Uterus (tissue), 3 donors: ENCODE measurements at regions not wholly inside any gene's neighbourhood (a gene's known extent, or its start where the extent isn't known, plus 50 kb on each side); places are given as distances from the start of the nearest gene placed in this dataset.

Experiments
- DNase-seq, 2 donors: peaks; one replicate each; pipeline ENCODE4 v3.0.0-alpha.2; 2019 to 2020
- H3K27ac ChIP-seq, 2 donors: fragments of 200-600 bp; sonication (generic); 1 replicate in 1 of 2; 2 replicates in 1 of 2; pipeline ENCODE4 v1.5.1; 2016 to 2018
- H3K27me3 ChIP-seq, 2 donors: fragments of 200-600 bp; sonication (generic); one replicate each; pipeline ENCODE4 v1.5.1; 2018 to 2019; ENCODE audit warnings: control low read depth in 1 of 2
- H3K36me3 ChIP-seq, 2 donors: fragments of 200-600 bp; sonication (generic); one replicate each; pipeline ENCODE4 v1.5.1; 2019; ENCODE audit warnings: control low read depth in 1 of 2
- H3K4me1 ChIP-seq, 2 donors: fragments of 200-600 bp; sonication (generic); one replicate each; pipeline ENCODE4 v1.5.1; 2018 to 2019; ENCODE audit warnings: control low read depth in 1 of 2
- H3K4me3 ChIP-seq, 2 donors: fragments of 200-600 bp; sonication (generic); 1 replicate in 1 of 2; 2 replicates in 1 of 2; pipeline ENCODE4 v1.5.1; 2018 to 2019; ENCODE audit warnings: mild to moderate bottlenecking in 1 of 2
- H3K9me3 ChIP-seq, 2 donors: fragments of 200-600 bp; sonication (generic); one replicate each; pipeline ENCODE4 v1.5.1; 2019; ENCODE audit warnings: control low read depth in 1 of 2
- POLR2A ChIP-seq, 2 donors: fragments of 450-650 bp; IDR thresholded peaks; one replicate each; pipeline ENCODE4 v1.6.1; 2016; ENCODE audit warnings: antibody characterized with exemption in 2 of 2, mild to moderate bottlenecking in 1 of 2, moderate library complexity in 1 of 2
- intact Hi-C: fragments of 100-400 bp; cut with DNase I; formaldehyde crosslinking; loops from one replicate; pipeline ENCODE4 v1.15.1; 2023; ENCODE audit warnings: low total_unique reads
- TF ChIP-seq, protein P1 (sequence below), 4 experiments: fragments of 200-600 bp in 2 of 4; fragments of 450-650 bp in 2 of 4; sonication (generic) in 2 of 4; IDR thresholded peaks; one replicate each; pipeline ENCODE4 v1.5.1; 2016 to 2019; ENCODE audit warnings: antibody characterized with exemption in 4 of 4, mild to moderate bottlenecking in 2 of 4, moderate library complexity in 1 of 4
- donor health status: DM: yes; HTN: yes; CAD: no.

GRCh38 chr5:73375191-73375545 lies 73.4 kb downstream of the FOXD1 start:
- no peak for DNase-seq
- Histone ChIP-seq H3K9me3 (no peaks in the 10 kb centered on the region), H3K4me3 (no peak overlapping the region), H3K27me3 (peaks cover 0 to 10% of the 10 kb centered on the region in 2 donors), H3K36me3 (no peaks in the 10 kb centered on the region), H3K27ac (no peak overlapping the region), H3K4me1 (no peaks in the 10 kb centered on the region)
- intact Hi-C loops: no loop called here
- TF ChIP-seq, protein P1, sequence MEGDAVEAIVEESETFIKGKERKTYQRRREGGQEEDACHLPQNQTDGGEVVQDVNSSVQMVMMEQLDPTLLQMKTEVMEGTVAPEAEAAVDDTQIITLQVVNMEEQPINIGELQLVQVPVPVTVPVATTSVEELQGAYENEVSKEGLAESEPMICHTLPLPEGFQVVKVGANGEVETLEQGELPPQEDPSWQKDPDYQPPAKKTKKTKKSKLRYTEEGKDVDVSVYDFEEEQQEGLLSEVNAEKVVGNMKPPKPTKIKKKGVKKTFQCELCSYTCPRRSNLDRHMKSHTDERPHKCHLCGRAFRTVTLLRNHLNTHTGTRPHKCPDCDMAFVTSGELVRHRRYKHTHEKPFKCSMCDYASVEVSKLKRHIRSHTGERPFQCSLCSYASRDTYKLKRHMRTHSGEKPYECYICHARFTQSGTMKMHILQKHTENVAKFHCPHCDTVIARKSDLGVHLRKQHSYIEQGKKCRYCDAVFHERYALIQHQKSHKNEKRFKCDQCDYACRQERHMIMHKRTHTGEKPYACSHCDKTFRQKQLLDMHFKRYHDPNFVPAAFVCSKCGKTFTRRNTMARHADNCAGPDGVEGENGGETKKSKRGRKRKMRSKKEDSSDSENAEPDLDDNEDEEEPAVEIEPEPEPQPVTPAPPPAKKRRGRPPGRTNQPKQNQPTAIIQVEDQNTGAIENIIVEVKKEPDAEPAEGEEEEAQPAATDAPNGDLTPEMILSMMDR (IDR thresholded peaks at IDR 0.05): no peak
- no peak for TF ChIP-seq POLR2A (IDR thresholded peaks at IDR 0.05)

GRCh38 chr5:73374520-73375190 lies 73.9 kb downstream of the FOXD1 start:
- Histone ChIP-seq H3K4me3 (no peak overlapping the region), H3K9me3 (no peaks in the 10 kb centered on the region), H3K4me1 (no peaks in the 10 kb centered on the region), H3K27ac (no peak overlapping the region), H3K36me3 (no peaks in the 10 kb centered on the region), H3K27me3 (peaks cover 0 to 5% of the 10 kb centered on the region in 2 donors)
- intact Hi-C loops: no loop called here
- no peak for DNase-seq
- TF ChIP-seq, protein P1 (IDR thresholded peaks at IDR 0.05): no peak
- no peak for TF ChIP-seq POLR2A (IDR thresholded peaks at IDR 0.05)

- Histone ChIP-seq H3K4me3 (no peak overlapping the region), H3K9me3 (no peaks in the 10 kb centered on the region), H3K36me3 (no peaks in the 10 kb centered on the region), H3K27me3 (peaks cover 0 to 5% of the 10 kb centered on the region in 2 donors), H3K4me1 (no peaks in the 10 kb centered on the region), H3K27ac (no peak overlapping the region)
- TF ChIP-seq POLR2A (IDR thresholded peaks at IDR 0.05): no peak
- TF ChIP-seq, protein P1 (IDR thresholded peaks at IDR 0.05): no peak
- intact Hi-C loops: no loop called here
- DNase-seq: no peak
Observed at GRCh38 chr5:73373814-73374510, 74.6 kb downstream of the FOXD1 start.

DNA sequence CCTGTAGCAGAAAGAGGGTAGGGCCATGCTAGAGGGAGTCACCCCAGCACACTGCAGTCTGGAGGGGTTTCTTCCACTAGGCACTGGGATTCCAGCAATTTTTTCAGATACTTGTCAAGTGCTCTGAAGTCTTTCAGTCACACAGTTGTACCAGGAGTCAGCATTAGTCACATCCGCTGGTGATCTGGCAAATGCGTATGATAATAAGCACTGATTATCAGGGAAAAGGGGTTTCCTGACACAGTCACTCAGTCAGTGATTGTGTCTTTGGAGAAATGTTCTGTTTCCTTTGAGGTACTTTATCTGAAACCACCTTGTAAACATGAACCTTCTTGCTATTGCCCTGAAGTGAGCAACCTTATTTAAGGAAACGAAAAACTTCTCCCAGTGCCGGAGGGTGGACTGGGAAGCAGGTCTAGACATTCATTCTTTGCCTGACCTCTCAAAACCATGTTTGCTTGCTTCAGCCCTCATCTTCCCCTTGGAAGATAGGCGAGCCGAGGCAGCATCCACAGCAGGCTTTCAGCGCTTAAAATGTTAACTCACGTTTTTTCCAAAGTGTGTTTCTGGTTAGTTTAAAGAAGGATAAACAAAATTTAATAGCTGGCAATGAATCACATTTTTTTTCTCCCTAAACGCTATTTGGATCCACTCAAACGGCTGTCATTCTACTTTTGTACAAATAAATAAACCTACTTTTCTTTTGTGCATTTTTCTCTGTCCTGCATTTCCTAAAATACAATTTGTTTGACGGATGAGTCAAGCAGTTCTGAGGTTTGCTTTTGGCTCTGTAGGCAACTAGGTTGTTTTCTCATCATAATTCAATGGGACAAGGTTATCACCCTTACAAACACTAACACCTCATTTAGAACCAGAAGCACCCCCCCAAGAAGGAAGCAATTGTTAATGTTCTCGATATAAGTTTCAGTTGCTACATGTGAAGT lies 77.7 kb downstream of the FOXD1 start:
- Histone ChIP-seq H3K4me3 (no peak overlapping the region), H3K36me3 (no peaks in the 10 kb centered on the region), H3K9me3 (no peaks in the 10 kb centered on the region), H3K4me1 (no peaks in the 10 kb centered on the region), H3K27me3 (no peaks in the 10 kb centered on the region), H3K27ac (no peak overlapping the region)
- no peak for DNase-seq
- TF ChIP-seq POLR2A (IDR thresholded peaks at IDR 0.05): no peak
- TF ChIP-seq, protein P1 (IDR thresholded peaks at IDR 0.05): no peak
- intact Hi-C loops: no loop called here
